ENCODE measurements at regions not wholly inside any gene's neighbourhood (a gene's known extent, or its start where the extent isn't known, plus 50 kb on each side); places are given as distances from the start of the nearest gene placed in this dataset.

- ChIA-PET CTCF (no interaction called here), POLR2A (ENCODE audit: low non-redundant PET) (no interaction called here)
- intact Hi-C loops (cut with micrococcal nuclease; ENCODE audit: unreplicated experiment), result no loop called here
- Histone ChIP-seq H3K9me3 (ENCODE audit: low read depth, low read length, poor library complexity, severe bottlenecking) (no peaks in the 10 kb centered on the region), H3K4me3 (ENCODE audit: low read depth, low read length, poor library complexity, severe bottlenecking) (no peak overlapping the region), H3K4me1 (ENCODE audit: insufficient read depth, low read length, poor library complexity, severe bottlenecking) (peaks cover 60% of the 10 kb centered on the region), H3K27ac (ENCODE audit: low read depth, low read length, poor library complexity, severe bottlenecking) (no peak overlapping the region), H3K36me3 (ENCODE audit: insufficient read depth, low read length, poor library complexity, severe bottlenecking) (no peaks in the 10 kb centered on the region), H3K27me3 (replicated peaks; ENCODE audit: insufficient read depth, low read depth, low read length, poor library complexity) (no peaks in the 10 kb centered on the region)
- TF ChIP-seq EZH2 (IDR thresholded peaks at IDR 0.05; ENCODE audit: borderline replicate concordance, low read depth, low read length, poor library complexity, severe bottlenecking) (no peak), CTCF (conservative IDR thresholded peaks at IDR 0.05; ENCODE audit: low read depth, low read length) (no peak)
- BruUV-seq (replicated peaks), result no TSS peak
- DNase-seq (ENCODE audit: low spot score), result no peak
Observed at GRCh38 chr3:151558661-151559060, 97.8 kb upstream of the IGSF10 start.

- TF ChIP-seq EZH2 (IDR thresholded peaks at IDR 0.05; ENCODE audit: borderline replicate concordance, low read depth, low read length, poor library complexity, severe bottlenecking) (no peak), CTCF (conservative IDR thresholded peaks at IDR 0.05; ENCODE audit: low read depth, low read length) (no peak)
- Histone ChIP-seq H3K27ac (ENCODE audit: low read depth, low read length, poor library complexity, severe bottlenecking) (no peak overlapping the region), H3K4me1 (ENCODE audit: insufficient read depth, low read length, poor library complexity, severe bottlenecking) (peaks cover 57% of the 10 kb centered on the region), H3K9me3 (ENCODE audit: low read depth, low read length, poor library complexity, severe bottlenecking) (no peaks in the 10 kb centered on the region), H3K4me3 (ENCODE audit: low read depth, low read length, poor library complexity, severe bottlenecking) (no peak overlapping the region), H3K27me3 (replicated peaks; ENCODE audit: insufficient read depth, low read depth, low read length, poor library complexity) (no peaks in the 10 kb centered on the region), H3K36me3 (ENCODE audit: insufficient read depth, low read length, poor library complexity, severe bottlenecking) (no peaks in the 10 kb centered on the region)
- CTCF ChIA-PET, result no interaction called here
- intact Hi-C loops (cut with micrococcal nuclease; ENCODE audit: unreplicated experiment), result no loop called here
- DNase-seq (ENCODE audit: low spot score), result no peak
- POLR2A ChIA-PET (ENCODE audit: low non-redundant PET), result no interaction called here
- BruUV-seq (replicated peaks), result no TSS peak
Observed at GRCh38 chr3:151557068-151557840, 96.4 kb upstream of the IGSF10 start.

GRCh38 chr3:151556596-151556995 is 95.7 kb upstream of the IGSF10 start:
- POLR2A ChIA-PET (ENCODE audit: low non-redundant PET), result no interaction called here
- no TSS peak for BruUV-seq (replicated peaks)

More at GRCh38 chr3:151556596-151556995, 95.7 kb upstream of the IGSF10 start:
- intact Hi-C loops (cut with micrococcal nuclease; ENCODE audit: unreplicated experiment), result no loop called here
- TF ChIP-seq EZH2 (IDR thresholded peaks at IDR 0.05; ENCODE audit: borderline replicate concordance, low read depth, low read length, poor library complexity, severe bottlenecking) (no peak), CTCF (conservative IDR thresholded peaks at IDR 0.05; ENCODE audit: low read depth, low read length) (no peak)
- CTCF ChIA-PET, result no interaction called here
- DNase-seq (ENCODE audit: low spot score), result no peak
- peak overlapping the region; percentile 19 for H3K27ac ChIP-seq (ENCODE audit: low read depth, low read length, poor library complexity, severe bottlenecking)
- no peak overlapping the region for H3K4me3 ChIP-seq (ENCODE audit: low read depth, low read length, poor library complexity, severe bottlenecking)
- H3K36me3 ChIP-seq (ENCODE audit: insufficient read depth, low read length, poor library complexity, severe bottlenecking), result no peaks in the 10 kb centered on the region
- H3K27me3 ChIP-seq (replicated peaks; ENCODE audit: insufficient read depth, low read depth, low read length, poor library complexity), result no peaks in the 10 kb centered on the region
- peaks cover 53% of the 10 kb centered on the region for H3K4me1 ChIP-seq (ENCODE audit: insufficient read depth, low read length, poor library complexity, severe bottlenecking)
- H3K9me3 ChIP-seq (ENCODE audit: low read depth, low read length, poor library complexity, severe bottlenecking), result no peaks in the 10 kb centered on the region
